K562 (cell line): ENCODE measurements at regions not wholly inside any gene's neighbourhood (a gene's known extent, or its start where the extent isn't known, plus 50 kb on each side); places are given as distances from the start of the nearest gene placed in this dataset.
A peak's percentile ranks its signal among the peaks of the same experiment; 100 is the strongest.

Experiments used
- ARHGAP35 ChIP-seq: fragments of 450-650 bp; IDR thresholded peaks from 2 replicates; pipeline ENCODE4 v1.6.1; 2018; ENCODE audit not compliant: partially characterized antibody
- CBFA2T3 ChIP-seq: fragments of 450-650 bp; IDR thresholded peaks from 2 replicates; pipeline ENCODE4 v1.6.1; 2017
- CREB1 ChIP-seq, 2 experiments: sonication (generic) in 1 of 2; formaldehyde crosslinking in 1 of 2; IDR thresholded peaks; 2 replicates each; pipeline versions ENCODE4 v1.6.1 to v1.8.0; 2012 to 2022; ENCODE audit warnings: inconsistent platforms in 1 of 2, mild to moderate bottlenecking in 1 of 2, missing genetic modification reagents in 1 of 2, moderate library complexity in 1 of 2
- DPF2 ChIP-seq: fragments of 450-650 bp; IDR thresholded peaks from 2 replicates; pipeline ENCODE4 v1.6.1; 2016
- ESRRA ChIP-seq: fragments of 450-650 bp; IDR thresholded peaks from 2 replicates; pipeline ENCODE4 v1.6.1; 2014; ENCODE audit warnings: low read depth, mild to moderate bottlenecking, moderate library complexity, borderline replicate concordance
- ETV1 ChIP-seq: fragments of 450-650 bp; conservative IDR thresholded peaks from 2 replicates; pipeline ENCODE4 v1.6.1; 2016; ENCODE audit warnings: missing genetic modification characterization, control low read depth, low read depth, missing compliant biosample characterization
- HDAC1 ChIP-seq, 2 experiments: fragments of 450-650 bp; IDR thresholded peaks; 2 replicates each; pipeline ENCODE4 v1.6.1; 2016 to 2017; ENCODE audit warnings: inconsistent platforms in 1 of 2, mild to moderate bottlenecking in 1 of 2, moderate library complexity in 1 of 2
- HNRNPUL1 ChIP-seq: fragments of 200-400 bp; formaldehyde crosslinking; IDR thresholded peaks from 2 replicates; pipeline ENCODE4 v1.6.1; 2017; ENCODE audit warnings: low read length
- MAZ ChIP-seq, 2 experiments: fragments of 450-650 bp in 1 of 2; sonication (generic) in 1 of 2; formaldehyde crosslinking; IDR thresholded peaks in 1 of 2; conservative IDR thresholded peaks in 1 of 2; 2 replicates each; pipeline versions ENCODE4 v1.4.0 to v1.5.0; 2020; ENCODE audit warnings: mild to moderate bottlenecking in 1 of 2, missing genetic modification reagents in 1 of 2
- NR1H2 ChIP-seq: sonication (generic); formaldehyde crosslinking; IDR thresholded peaks from 2 replicates; pipeline ENCODE4 v1.4.0; 2020; ENCODE audit warnings: mild to moderate bottlenecking, missing genetic modification reagents
- RBM22 ChIP-seq: fragments of 200-400 bp; formaldehyde crosslinking; IDR thresholded peaks from 2 replicates; pipeline ENCODE4 v1.6.1; 2018; ENCODE audit warnings: low read length, low read depth; ENCODE audit not compliant: poor library complexity, severe bottlenecking
- SMAD3 ChIP-seq: fragments of 450-650 bp; formaldehyde crosslinking; conservative IDR thresholded peaks from 2 replicates; pipeline ENCODE4 v1.4.0; 2020; ENCODE audit warnings: mild to moderate bottlenecking
- STAT5B ChIP-seq: fragments of 250-450 bp; sonication (Bioruptor Pico); IDR thresholded peaks from 2 replicates; pipeline ENCODE4 v1.8.0; 2021; ENCODE audit warnings: mild to moderate bottlenecking, inconsistent platforms
- TCF3 ChIP-seq: sonication (generic); formaldehyde crosslinking; IDR thresholded peaks from 2 replicates; pipeline ENCODE4 v1.4.0; 2020; ENCODE audit warnings: mild to moderate bottlenecking, missing genetic modification reagents
- WHSC1 ChIP-seq: IDR thresholded peaks from one replicate; pipeline ENCODE4 v1.6.1; 2012; ENCODE audit warnings: low read length, control low read depth, inconsistent platforms
- ZFPM2 ChIP-seq: fragments of 250-450 bp; sonication (Bioruptor Pico); IDR thresholded peaks from 2 replicates; pipeline ENCODE4 v1.5.1; 2022; ENCODE audit warnings: mild to moderate bottlenecking
- TF ChIP-seq, protein P1 (sequence below), 2 experiments: fragments of 250-450 bp in 1 of 2; fragments of 450-650 bp in 1 of 2; sonication (Bioruptor Pico) in 1 of 2; IDR thresholded peaks; 2 replicates each; pipeline versions ENCODE4 v1.6.1 to v1.8.0; 2016 to 2021; ENCODE audit warnings: mild to moderate bottlenecking in 2 of 2, moderate library complexity in 2 of 2, missing compliant biosample characterization in 1 of 2, missing genetic modification characterization in 1 of 2
- TF ChIP-seq, protein P2 (sequence below): fragments of 250-450 bp; sonication (Bioruptor Pico); IDR thresholded peaks from 2 replicates; pipeline ENCODE4 v1.8.0; 2021; ENCODE audit warnings: mild to moderate bottlenecking, moderate library complexity
- TF ChIP-seq, protein P3 (sequence below), 2 experiments: fragments of 450-650 bp; formaldehyde crosslinking in 1 of 2; IDR thresholded peaks; 2 replicates each; pipeline versions ENCODE4 v1.4.0 to v1.6.1; 2014 to 2020; ENCODE audit warnings: mild to moderate bottlenecking in 2 of 2, borderline replicate concordance in 1 of 2, low read depth in 1 of 2

DNA sequence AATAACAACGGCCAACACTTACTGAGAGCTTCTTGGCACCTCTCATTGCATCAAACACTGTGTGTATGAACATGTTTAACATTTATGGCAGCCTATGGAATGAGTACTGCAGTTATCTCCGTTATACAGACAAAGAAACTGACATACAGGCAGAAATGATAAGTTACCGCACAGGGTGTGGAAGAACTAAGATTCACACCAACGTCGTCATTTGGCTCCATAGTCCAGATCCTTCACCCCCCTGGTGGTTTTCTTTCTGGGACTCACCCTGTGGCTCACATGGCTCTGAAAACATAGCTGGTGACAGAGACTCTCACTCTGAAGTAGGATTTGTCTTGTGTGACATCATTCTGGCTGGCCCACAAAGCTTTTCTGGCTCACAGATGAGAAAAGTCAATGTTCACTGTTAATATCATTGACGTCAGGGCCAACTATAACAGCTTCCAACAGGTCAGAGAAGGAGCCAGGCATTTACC, 230.1 kb downstream of the DLEU7 start (continued):
- no peak for TF ChIP-seq HNRNPUL1
- TF ChIP-seq CREB1 (IDR thresholded peaks at IDR 0.05) = peak; percentile 90
- TF ChIP-seq CREB1 (CRISPR knock-in tag; IDR thresholded peaks at IDR 0.05) = peak; percentile 71
- TF ChIP-seq, protein P1, sequence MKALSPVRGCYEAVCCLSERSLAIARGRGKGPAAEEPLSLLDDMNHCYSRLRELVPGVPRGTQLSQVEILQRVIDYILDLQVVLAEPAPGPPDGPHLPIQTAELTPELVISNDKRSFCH (CRISPR knock-in tag; IDR thresholded peaks at IDR 0.05) = no peak
- TF ChIP-seq, protein P1 (tag; IDR thresholded peaks at IDR 0.05) = no peak
- TF ChIP-seq DPF2 = peak; percentile 94
- TF ChIP-seq HDAC1 (IDR thresholded peaks at IDR 0.05) = peak in 1 of 2 experiments; percentile 46; a peak in 1 of 4 replicates
- TF ChIP-seq SMAD3 = no peak
- TF ChIP-seq ZFPM2 (CRISPR knock-in tag) = no peak
- no peak for TF ChIP-seq ARHGAP35
- TF ChIP-seq NR1H2 (CRISPR knock-in tag) = no peak
- TF ChIP-seq TCF3 = peak; percentile 96
- 0 out of 4 replicates have a peak, but pooled peaks of 1 of the 2 experiments have one; percentile 48 for TF ChIP-seq MAZ (CRISPR knock-in tag; conservative IDR thresholded peaks at IDR 0.05 in 1 of 2, IDR thresholded peaks at IDR 0.05 in 1 of 2)
- TF ChIP-seq ETV1 (tag) = no peak
- TF ChIP-seq ESRRA = peak; percentile 65; the same call in 1 of the 2 replicates
- no peak for TF ChIP-seq RBM22
- TF ChIP-seq WHSC1 = no peak
- TF ChIP-seq STAT5B (CRISPR knock-in tag) = no peak
- TF ChIP-seq, protein P2, sequence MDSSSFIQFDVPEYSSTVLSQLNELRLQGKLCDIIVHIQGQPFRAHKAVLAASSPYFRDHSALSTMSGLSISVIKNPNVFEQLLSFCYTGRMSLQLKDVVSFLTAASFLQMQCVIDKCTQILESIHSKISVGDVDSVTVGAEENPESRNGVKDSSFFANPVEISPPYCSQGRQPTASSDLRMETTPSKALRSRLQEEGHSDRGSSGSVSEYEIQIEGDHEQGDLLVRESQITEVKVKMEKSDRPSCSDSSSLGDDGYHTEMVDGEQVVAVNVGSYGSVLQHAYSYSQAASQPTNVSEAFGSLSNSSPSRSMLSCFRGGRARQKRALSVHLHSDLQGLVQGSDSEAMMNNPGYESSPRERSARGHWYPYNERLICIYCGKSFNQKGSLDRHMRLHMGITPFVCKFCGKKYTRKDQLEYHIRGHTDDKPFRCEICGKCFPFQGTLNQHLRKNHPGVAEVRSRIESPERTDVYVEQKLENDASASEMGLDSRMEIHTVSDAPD = no peak
- peak; percentile 96 for TF ChIP-seq CBFA2T3
- TF ChIP-seq, protein P3, sequence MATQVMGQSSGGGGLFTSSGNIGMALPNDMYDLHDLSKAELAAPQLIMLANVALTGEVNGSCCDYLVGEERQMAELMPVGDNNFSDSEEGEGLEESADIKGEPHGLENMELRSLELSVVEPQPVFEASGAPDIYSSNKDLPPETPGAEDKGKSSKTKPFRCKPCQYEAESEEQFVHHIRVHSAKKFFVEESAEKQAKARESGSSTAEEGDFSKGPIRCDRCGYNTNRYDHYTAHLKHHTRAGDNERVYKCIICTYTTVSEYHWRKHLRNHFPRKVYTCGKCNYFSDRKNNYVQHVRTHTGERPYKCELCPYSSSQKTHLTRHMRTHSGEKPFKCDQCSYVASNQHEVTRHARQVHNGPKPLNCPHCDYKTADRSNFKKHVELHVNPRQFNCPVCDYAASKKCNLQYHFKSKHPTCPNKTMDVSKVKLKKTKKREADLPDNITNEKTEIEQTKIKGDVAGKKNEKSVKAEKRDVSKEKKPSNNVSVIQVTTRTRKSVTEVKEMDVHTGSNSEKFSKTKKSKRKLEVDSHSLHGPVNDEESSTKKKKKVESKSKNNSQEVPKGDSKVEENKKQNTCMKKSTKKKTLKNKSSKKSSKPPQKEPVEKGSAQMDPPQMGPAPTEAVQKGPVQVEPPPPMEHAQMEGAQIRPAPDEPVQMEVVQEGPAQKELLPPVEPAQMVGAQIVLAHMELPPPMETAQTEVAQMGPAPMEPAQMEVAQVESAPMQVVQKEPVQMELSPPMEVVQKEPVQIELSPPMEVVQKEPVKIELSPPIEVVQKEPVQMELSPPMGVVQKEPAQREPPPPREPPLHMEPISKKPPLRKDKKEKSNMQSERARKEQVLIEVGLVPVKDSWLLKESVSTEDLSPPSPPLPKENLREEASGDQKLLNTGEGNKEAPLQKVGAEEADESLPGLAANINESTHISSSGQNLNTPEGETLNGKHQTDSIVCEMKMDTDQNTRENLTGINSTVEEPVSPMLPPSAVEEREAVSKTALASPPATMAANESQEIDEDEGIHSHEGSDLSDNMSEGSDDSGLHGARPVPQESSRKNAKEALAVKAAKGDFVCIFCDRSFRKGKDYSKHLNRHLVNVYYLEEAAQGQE (IDR thresholded peaks at IDR 0.05; ENCODE audit: borderline replicate concordance) = no peak; the same call in 1 of the 2 replicates
- TF ChIP-seq, protein P3 (CRISPR knock-in tag; IDR thresholded peaks at IDR 0.05; ENCODE audit: low read depth) = no peak
